ENCODE measurements at regions not wholly inside any gene's neighbourhood (a gene's known extent, or its start where the extent isn't known, plus 50 kb on each side); places are given as distances from the start of the nearest gene placed in this dataset.

- no peak for TF ChIP-seq CTCF (IDR thresholded peaks at IDR 0.05; ENCODE audit: low read depth, low read length, poor library complexity, severe bottlenecking)
- no peak for TF ChIP-seq EZH2phosphoT487 (IDR thresholded peaks at IDR 0.05; ENCODE audit: borderline replicate concordance, low read length)
Measured at GRCh38 chr3:144307951-144308350, 336.3 kb downstream of the DIPK2A start.

Measured in DOHH2 (cell line).